Hepatic stellate cell (primary cell): ENCODE measurements at regions not wholly inside any gene's neighbourhood (a gene's known extent, or its start where the extent isn't known, plus 50 kb on each side); places are given as distances from the start of the nearest gene placed in this dataset.
A peak's percentile ranks its signal among the peaks of the same experiment; 100 is the strongest.

Source experiments
- DNase-seq: peaks from one replicate; pipeline ENCODE4 v3.0.0; 2011; ENCODE audit warnings: low spot score

GRCh38 chr1:170313306-170313705 is 167.5 kb downstream of the NTMT2 start:
- DNase-seq, result no peak

- DNase-seq, result no peak
Observed at GRCh38 chr1:170316270-170316669, 170.5 kb downstream of the NTMT2 start.

- no peak for DNase-seq
Observed at GRCh38 chr1:170318141-170318540, 172.4 kb downstream of the NTMT2 start.

- DNase-seq, result no peak
Observed at GRCh38 chr1:170318736-170319135, 173.0 kb downstream of the NTMT2 start.

GRCh38 chr1:170321113-170321512 is 175.4 kb downstream of the NTMT2 start:
- peak; percentile 34 for DNase-seq

GRCh38 chr1:170326186-170326585 is 180.4 kb downstream of the NTMT2 start:
- no peak for DNase-seq

- DNase-seq, result no peak
Observed at GRCh38 chr1:170332801-170333200, 187.0 kb downstream of the NTMT2 start.

GRCh38 chr1:170337413-170337994 is 191.7 kb downstream of the NTMT2 start:
- DNase-seq, result no peak

- no peak for DNase-seq
Observed at GRCh38 chr1:170339534-170339933, 192.4 kb upstream of the GORAB start.

GRCh38 chr1:170340308-170340707 is 191.7 kb upstream of the GORAB start:
- DNase-seq, result no peak

- DNase-seq, result no peak
Observed at GRCh38 chr1:170351366-170351946, 180.5 kb upstream of the GORAB start.

- no peak for DNase-seq
Observed at GRCh38 chr1:170354246-170354645, 177.7 kb upstream of the GORAB start.

GRCh38 chr1:170354690-170355089 is 177.3 kb upstream of the GORAB start:
- DNase-seq, result no peak

GRCh38 chr1:170355267-170355801 is 176.6 kb upstream of the GORAB start:
- no peak for DNase-seq

GRCh38 chr1:170356585-170356984 is 175.4 kb upstream of the GORAB start:
- DNase-seq, result no peak

- no peak for DNase-seq
Observed at GRCh38 chr1:170357750-170358149, 174.2 kb upstream of the GORAB start.

- DNase-seq, result no peak
Observed at GRCh38 chr1:170360601-170361000, 171.4 kb upstream of the GORAB start.

- DNase-seq, result no peak
Observed at GRCh38 chr1:170365331-170365730, 166.6 kb upstream of the GORAB start.

GRCh38 chr1:170366980-170367379 is 165.0 kb upstream of the GORAB start:
- DNase-seq, result no peak

GRCh38 chr1:170367615-170368014 is 164.4 kb upstream of the GORAB start:
- no peak for DNase-seq

- no peak for DNase-seq
Observed at GRCh38 chr1:170369000-170369399, 163.0 kb upstream of the GORAB start.

- no peak for DNase-seq
Observed at GRCh38 chr1:170369417-170369816, 162.5 kb upstream of the GORAB start.

GRCh38 chr1:170370087-170370486 is 161.9 kb upstream of the GORAB start:
- no peak for DNase-seq
